Hippocampal formation (tissue), 2 donors: ENCODE measurements at regions not wholly inside any gene's neighbourhood (a gene's known extent, or its start where the extent isn't known, plus 50 kb on each side); places are given as distances from the start of the nearest gene placed in this dataset.
"Not testable (repeated sequence)": the region's sequence is repeated elsewhere in the genome, so short reads cannot be mapped to it uniquely, and the experiment has no call there.

Experiments used
- DNase-seq, 2 donors: peaks; one replicate each; lab custom pipeline; 2025; lab: John Stamatoyannopoulos, UW

DNA sequence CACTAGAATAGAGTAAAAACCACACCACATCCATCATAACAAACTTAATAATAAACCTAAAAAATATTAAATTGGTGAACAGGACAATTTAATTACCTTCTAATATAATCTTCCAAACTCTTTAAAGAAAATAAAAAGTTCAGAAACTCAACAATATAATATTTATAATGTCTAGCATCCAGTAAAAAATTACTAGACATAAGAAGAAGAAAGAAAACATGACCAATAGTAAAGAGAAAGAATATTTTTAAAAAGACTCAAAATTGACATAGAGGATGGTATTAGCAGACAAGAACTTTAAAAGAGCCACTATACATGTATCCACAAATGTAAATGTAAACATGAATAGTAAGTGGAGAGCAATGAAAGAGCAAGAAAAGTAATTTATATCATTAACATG, 388.4 kb downstream of the TFEC start:
- no peak for DNase-seq

- DNase-seq, result no peak
These were observed 391.7 kb downstream of the TFEC start for GRCh38 chr7:115638853-115639252.

GRCh38 chr7:115637128-115637527, 393.4 kb downstream of the TFEC start:
- no peak for DNase-seq

DNA sequence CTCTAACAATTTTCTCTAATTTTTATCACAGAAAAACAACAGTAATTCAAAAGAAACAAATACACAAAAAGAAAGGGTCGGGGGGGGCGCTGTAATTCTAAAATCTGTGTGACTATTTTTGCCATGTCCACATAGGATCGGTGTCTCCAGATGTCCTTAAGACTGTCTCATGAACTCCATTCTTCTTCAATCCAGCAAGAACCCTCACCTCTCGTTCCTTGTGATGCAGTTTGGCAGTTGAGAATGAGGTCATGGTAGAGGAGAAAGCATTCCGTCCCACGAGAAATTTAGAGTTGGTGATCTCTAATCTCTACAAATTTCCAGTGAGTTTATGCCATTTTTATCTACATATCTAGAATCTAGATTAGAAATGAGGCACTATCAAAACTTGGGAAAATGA, 394.7 kb downstream of the TFEC start:
- DNase-seq, result no peak

DNA sequence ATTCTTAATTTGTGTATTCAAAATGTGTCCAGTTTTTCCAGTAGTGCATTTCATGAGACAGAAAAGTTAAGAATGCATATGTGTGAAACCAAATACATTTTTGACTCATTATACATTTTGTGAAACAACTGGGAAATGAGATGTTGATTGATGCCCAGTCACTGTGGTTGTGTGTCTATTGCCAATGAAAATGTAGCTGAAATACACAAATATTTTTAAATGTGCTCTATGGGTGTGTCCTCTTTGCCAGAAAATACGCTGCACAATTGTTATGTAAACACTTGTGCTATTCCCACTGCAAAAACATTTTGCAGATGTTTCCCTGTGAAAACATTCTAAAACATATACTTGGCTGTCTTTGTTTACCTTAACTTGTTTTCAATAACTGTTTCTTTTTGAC, 395.2 kb downstream of the TFEC start:
- DNase-seq, result no peak

- no peak for DNase-seq
These were observed 395.9 kb downstream of the TFEC start for GRCh38 chr7:115634633-115635032.

GRCh38 chr7:115632636-115633035, 397.9 kb downstream of the TFEC start:
- no peak for DNase-seq

- no peak for DNase-seq
These were observed 398.8 kb downstream of the TFEC start for GRCh38 chr7:115631782-115632181.

- no peak for DNase-seq
These were observed 400.5 kb downstream of the TFEC start for GRCh38 chr7:115630049-115630448.

- no peak for DNase-seq
These were observed 411.9 kb downstream of the TFEC start for GRCh38 chr7:115618676-115619075.

DNA sequence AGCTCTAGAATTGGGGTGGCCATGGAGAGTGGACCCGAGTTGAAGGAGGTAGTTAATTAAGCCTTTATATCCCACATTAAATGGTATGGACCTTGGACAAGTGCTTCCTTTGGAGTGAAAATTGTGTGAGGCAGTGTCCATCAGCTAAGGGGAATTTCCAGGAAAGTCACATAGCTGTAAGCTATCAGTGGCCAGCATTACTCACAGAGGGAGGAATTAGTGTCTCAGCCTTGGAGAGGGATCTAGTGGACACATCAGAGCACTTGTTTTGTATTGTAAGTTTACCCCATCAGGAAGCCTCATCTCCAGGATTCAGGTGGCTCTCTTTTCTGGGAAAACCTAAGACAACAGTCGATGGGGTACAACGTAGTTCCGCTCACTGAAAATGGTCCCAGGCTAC, 416.7 kb downstream of the TFEC start:
- no peak for DNase-seq

GRCh38 chr7:115603416-115603815, 427.1 kb downstream of the TFEC start:
- no peak for DNase-seq

DNA sequence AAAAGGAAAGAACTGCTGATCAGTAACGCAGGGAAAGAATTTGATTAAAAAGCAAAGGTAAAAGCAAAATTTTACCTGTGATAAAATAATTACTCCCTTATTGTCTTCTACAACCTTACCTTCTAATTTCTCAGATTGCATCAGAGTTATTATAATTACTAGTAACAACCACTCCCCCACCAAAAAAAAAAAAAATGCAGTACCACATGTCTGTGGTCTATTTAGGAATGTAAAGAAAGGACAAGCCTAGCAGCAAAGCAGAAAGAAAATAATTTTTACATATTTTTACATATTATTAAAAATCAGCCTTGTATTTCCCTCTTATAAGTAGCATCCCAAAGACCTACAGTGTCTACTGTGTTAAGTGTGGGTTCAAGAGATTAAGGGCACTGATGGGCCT, 430.4 kb downstream of the TFEC start:
- DNase-seq, result no peak

- DNase-seq, result not testable (repeated sequence)
These were observed 431.4 kb downstream of the TFEC start for GRCh38 chr7:115599184-115599583.

DNA sequence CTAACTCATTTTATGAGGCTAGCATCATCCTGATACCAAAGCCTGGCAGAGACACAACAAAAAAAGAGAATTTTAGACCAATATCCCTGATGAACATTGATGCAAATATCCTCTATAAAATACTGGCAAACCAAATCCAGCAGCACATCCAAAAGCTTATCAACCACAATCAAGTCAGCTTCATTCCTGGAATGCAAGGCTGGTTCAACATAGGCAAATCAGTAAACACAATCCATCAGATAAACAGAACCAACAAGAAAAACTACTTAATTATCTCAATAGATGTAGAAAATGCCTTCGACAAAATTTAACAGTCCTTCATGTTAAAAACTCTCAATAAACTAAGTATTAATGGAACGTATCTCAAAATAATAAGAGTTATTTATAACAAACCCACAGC, 433.3 kb downstream of the TFEC start:
- not testable (repeated sequence) for DNase-seq

DNA sequence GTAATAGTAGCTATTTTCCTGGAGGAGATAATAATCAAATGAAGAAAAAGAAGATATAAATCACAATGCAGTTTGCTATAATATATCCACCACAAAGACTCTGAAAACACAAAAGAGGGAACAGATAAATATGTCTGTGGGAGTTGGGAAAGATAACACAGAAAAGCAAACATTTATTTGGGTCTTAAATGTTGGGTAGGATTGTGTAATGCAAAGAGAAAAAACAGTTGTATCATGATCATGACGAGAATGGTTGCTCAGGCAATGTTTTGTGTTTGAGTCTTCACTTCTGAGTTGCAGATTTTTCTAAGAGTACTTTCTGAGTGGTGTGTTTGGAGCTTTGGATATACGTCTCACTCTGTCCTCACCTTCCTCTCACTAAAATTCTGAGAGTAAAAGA, 437.5 kb downstream of the TFEC start:
- no peak for DNase-seq

DNA sequence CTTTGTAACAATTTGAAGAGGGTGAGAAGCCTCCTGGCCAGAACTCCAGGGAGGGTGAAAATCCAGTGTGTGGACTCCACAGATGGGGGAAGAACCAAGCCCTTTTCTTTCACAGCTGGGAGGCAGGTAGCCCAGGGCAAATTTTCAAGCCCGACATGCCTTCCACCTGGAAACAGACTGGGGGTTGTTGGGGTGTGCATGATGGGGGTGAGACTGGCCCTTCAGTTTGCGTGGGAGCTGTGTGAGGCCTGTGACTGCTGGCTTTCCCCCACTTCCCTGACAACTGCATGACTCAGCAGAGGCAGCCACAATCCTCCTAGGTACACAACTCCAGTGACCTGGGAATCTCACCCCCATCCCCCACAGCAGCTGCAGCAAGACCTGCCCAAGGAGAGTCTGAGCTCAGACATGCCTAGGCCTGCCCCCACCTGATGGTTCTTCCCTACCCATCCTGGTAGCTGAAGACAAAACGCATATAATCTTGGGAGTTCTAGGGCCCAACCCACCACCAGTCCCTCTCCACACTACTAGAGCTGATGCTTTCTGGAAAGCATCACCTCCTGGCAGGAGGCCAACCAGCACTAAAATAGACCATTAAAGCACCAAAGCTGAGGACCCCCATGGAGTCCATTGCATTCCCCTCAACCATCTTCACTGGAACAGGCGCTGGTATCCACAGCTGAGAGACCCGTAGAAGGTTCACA, 445.4 kb downstream of the TFEC start:
- DNase-seq, result no peak

DNA sequence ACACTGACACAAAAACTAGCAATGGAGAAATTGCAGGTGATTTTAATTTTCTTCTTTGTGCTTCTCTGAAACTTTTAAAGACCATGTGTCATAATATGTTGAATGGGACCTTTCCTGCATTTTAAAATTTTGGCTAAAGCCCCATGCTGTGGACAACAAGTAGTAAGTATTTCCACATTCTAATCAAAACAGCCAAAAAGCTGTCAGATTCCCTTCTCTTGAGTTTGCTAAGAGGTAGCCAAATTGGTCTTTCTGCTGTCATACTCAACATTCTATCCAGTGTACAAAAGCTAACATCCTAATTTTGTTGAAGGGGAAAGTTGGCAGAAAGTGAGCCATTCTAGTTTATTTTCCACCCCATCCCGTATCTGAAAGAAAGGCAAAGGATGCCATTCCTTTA, 447.6 kb downstream of the TFEC start:
- no peak for DNase-seq

- no peak for DNase-seq
These were observed 452.0 kb downstream of the TFEC start for GRCh38 chr7:115578576-115578975.

DNA sequence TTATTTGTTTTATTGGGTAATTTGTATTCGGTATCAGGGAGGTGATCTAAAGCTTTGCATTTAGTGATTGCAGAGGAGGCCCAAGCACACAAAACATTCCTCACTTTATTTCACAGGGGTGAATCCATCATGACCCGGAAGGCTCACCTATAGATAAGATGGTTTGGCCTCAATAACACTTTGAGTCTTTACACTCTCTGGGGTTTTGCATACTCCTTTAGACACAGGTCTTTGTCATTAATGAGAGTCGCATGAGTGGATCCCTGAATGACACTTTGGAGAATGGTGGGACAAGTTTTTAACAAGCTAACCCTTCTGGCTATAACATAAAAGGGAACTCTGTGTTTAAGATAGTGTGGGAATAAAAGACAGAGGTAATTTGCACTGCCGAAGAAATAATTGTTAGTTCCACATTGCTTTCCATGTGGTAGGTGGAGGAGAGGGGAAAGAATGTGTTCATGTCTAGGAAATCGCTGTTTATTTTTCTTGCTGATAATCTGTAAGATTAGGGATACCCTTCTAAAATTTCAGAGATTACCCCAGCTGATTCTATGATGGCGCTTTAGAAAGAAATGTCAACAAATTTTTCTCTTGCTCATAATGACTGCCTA, 455.8 kb downstream of the TFEC start:
- DNase-seq, result no peak

DNA sequence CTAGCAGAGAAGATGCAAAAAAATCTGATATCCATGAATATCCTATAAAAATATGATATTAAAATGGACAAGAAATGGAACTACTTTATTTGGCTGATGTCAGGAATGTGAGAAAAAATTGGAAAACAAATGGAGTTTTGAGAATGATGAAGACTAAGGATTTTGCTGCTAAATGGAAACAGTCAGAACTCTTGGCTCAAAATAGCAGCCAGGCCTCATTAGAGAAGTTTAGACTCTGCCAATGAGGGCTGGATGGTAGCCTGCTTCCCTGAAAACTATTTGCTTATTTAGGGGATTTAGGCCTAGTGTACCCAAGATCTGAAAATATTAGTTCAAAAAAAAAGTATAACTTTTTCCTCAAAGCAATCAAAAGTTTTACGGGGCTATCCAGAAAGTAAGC, 458.5 kb downstream of the TFEC start:
- peak in 1 of 2 donors; percentile 25 for DNase-seq

DNA sequence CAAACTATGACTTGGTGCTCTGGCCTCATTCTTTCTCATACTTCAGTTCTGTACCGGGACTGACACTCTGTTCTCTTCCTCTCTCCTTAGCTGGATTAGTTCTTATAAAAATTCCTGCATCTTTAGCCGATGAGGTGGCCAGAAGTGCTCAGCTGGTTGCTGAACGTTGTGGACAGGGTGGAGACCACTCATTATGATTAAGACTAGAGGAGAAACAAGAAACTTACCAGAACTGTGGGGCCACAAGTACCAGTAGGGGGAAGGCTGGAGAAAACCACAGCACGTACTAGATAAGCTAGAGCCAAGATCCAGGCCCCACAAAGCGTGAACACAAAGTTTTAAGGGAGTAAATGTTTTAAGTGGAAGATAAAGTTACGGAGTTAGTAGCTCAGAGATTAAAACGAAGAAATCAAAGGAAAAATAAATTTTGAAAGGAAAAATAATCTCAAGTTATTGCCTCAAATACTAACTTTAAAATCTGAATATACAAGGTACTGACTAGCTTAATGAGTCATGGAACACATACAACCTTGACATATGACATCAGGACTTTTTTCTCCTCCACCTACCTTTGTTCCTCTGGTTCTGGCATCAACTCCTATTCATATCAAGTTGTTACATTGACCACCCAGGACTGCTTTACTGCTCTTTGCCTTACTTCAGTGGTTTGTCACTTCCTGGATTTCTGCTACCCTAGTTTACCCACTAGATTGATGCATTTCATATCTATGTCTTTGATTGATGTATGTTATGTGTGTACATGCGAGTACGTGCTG, 469.0 kb downstream of the TFEC start:
- no peak for DNase-seq

DNA sequence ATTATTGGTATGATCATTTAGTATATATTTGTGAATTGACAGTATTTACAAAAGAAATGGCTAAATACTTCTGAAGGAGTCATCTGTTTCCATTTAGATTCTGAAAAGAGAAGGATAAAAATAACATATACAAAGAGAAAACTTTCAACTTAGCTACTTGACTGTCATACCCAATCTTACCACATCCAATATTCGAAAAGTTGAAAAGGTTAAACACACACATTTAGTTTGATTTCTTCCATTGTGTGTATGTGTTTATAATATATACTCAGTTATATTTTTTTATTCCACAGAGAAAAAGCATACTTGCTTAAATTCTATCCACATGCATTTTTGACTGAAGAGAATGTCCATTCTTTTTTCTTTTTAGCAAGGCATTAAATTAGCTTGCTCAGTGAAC, 470.7 kb downstream of the TFEC start:
- DNase-seq, result no peak
